ENCODE measurements at regions not wholly inside any gene's neighbourhood (a gene's known extent, or its start where the extent isn't known, plus 50 kb on each side); places are given as distances from the start of the nearest gene placed in this dataset.

DNA sequence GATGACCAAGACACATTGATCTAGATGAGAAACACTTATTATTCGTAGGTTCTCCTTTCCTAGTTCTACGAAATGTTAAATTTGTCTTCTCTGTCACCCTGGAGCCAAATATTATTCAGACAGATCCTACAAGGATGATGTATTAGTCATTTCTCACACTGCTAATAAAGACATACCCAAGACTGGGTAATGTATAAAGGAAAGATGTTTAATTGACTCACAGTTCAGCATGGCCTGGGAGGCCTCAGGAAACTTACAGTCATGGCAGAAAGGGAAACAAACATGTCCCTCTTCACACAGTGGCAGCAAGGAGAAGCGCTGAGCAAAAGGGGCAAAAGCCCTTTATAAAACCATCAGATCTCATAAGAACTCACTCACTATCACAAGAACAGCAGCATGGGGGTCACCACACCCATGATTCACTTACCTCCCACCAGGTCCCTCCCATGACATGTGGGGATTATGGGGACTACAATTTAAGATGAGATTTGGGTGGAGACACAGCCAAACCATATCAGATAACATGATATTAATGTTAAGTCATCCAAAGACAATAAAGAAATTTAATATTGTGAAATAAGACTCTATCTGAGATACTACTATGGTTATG is 1248.8 kb upstream of the SLC10A2 start:
- no peak for TF ChIP-seq POLR2A (IDR thresholded peaks at IDR 0.05; ENCODE audit: low read depth)
- TF ChIP-seq, protein P1, sequence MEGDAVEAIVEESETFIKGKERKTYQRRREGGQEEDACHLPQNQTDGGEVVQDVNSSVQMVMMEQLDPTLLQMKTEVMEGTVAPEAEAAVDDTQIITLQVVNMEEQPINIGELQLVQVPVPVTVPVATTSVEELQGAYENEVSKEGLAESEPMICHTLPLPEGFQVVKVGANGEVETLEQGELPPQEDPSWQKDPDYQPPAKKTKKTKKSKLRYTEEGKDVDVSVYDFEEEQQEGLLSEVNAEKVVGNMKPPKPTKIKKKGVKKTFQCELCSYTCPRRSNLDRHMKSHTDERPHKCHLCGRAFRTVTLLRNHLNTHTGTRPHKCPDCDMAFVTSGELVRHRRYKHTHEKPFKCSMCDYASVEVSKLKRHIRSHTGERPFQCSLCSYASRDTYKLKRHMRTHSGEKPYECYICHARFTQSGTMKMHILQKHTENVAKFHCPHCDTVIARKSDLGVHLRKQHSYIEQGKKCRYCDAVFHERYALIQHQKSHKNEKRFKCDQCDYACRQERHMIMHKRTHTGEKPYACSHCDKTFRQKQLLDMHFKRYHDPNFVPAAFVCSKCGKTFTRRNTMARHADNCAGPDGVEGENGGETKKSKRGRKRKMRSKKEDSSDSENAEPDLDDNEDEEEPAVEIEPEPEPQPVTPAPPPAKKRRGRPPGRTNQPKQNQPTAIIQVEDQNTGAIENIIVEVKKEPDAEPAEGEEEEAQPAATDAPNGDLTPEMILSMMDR (IDR thresholded peaks at IDR 0.05): no peak

Data from esophagus muscularis mucosa (tissue), 3 donors.